Neuronal stem cell (in vitro differentiated cells): ENCODE measurements at regions not wholly inside any gene's neighbourhood (a gene's known extent, or its start where the extent isn't known, plus 50 kb on each side); places are given as distances from the start of the nearest gene placed in this dataset. TPM values are rescaled to one million over a fixed set of nuclear protein-coding genes. Genes with fewer than 3 reads are reported as not detected.

Experiments
- small RNA-seq: library from polyadenylated mRNA; stranded (forward); fragments of <200 nt; extraction: miRNeasy Mini kit (QIAGEN cat#:217004); gene quantifications from one replicate; pipeline ENCODE3, GENCODE V24; 2013; ENCODE audit not compliant: insufficient read depth

Small RNA genes in the stretch of these regions (small RNA-seq; reads per million reads assigned to genes)
- gene AC092670.1 (not detected), gene RNU6-1054P (not detected)
